NB4 (cell line): ENCODE measurements at regions not wholly inside any gene's neighbourhood (a gene's known extent, or its start where the extent isn't known, plus 50 kb on each side); places are given as distances from the start of the nearest gene placed in this dataset.

Experiments used
- DNase-seq: peaks from one replicate; pipeline ENCODE4 v3.0.0; 2010; ENCODE audit warnings: low read depth
- H3K4me3 ChIP-seq: one replicate; pipeline ENCODE4 v1.5.1; 2011; ENCODE audit warnings: mild to moderate bottlenecking, low read depth, low read length, moderate library complexity
- CTCF ChIP-seq: IDR thresholded peaks from one replicate; pipeline ENCODE4 v1.5.1; 2012; ENCODE audit warnings: low read depth, low read length
- MAX ChIP-seq: IDR thresholded peaks from 2 replicates; pipeline ENCODE4 v1.6.1; 2011; ENCODE audit warnings: low read depth, low read length
- MYC ChIP-seq: IDR thresholded peaks from 2 replicates; pipeline ENCODE4 v1.6.1; 2011; ENCODE audit warnings: low read depth, low read length
- POLR2A ChIP-seq: IDR thresholded peaks from 2 replicates; pipeline ENCODE4 v1.6.1; 2011; ENCODE audit warnings: mild to moderate bottlenecking; ENCODE audit not compliant: insufficient read length; ENCODE audit errors: extremely low read depth

GRCh38 chr6:74549746-74550145 lies 656.1 kb downstream of the COL12A1 start:
- TF ChIP-seq MAX (no peak), MYC (no peak), POLR2A (no peak), CTCF (no peak)
- no peak for DNase-seq
- no peak overlapping the region for H3K4me3 ChIP-seq

GRCh38 chr6:74534465-74535211 lies 671.2 kb downstream of the COL12A1 start:
- H3K4me3 ChIP-seq = no peak overlapping the region
- DNase-seq = no peak
- no peak for TF ChIP-seq POLR2A
- no peak for TF ChIP-seq CTCF
- TF ChIP-seq MYC = no peak
- no peak for TF ChIP-seq MAX

GRCh38 chr6:74519163-74519562 lies 686.7 kb downstream of the COL12A1 start:
- no peak overlapping the region for H3K4me3 ChIP-seq
- DNase-seq = no peak
- TF ChIP-seq POLR2A (no peak), MAX (no peak), CTCF (no peak), MYC (no peak)

GRCh38 chr6:74518035-74518434 lies 687.8 kb downstream of the COL12A1 start:
- TF ChIP-seq MYC = no peak
- TF ChIP-seq MAX = no peak
- no peak for TF ChIP-seq CTCF
- TF ChIP-seq POLR2A = no peak
- DNase-seq = no peak
- no peak overlapping the region for H3K4me3 ChIP-seq

- TF ChIP-seq MAX (no peak), POLR2A (no peak), MYC (no peak), CTCF (no peak)
- H3K4me3 ChIP-seq = no peak overlapping the region
- DNase-seq = no peak
Observed at GRCh38 chr6:74510878-74511277, 695.0 kb downstream of the COL12A1 start.

GRCh38 chr6:74507649-74508048 lies 698.2 kb downstream of the COL12A1 start:
- H3K4me3 ChIP-seq = no peak overlapping the region
- no peak for DNase-seq

More at GRCh38 chr6:74507649-74508048, 698.2 kb downstream of the COL12A1 start:
- TF ChIP-seq MAX = no peak
- no peak for TF ChIP-seq POLR2A
- TF ChIP-seq CTCF = no peak
- TF ChIP-seq MYC = no peak
